ENCODE measurements at regions not wholly inside any gene's neighbourhood (a gene's known extent, or its start where the extent isn't known, plus 50 kb on each side); places are given as distances from the start of the nearest gene placed in this dataset.
"Not testable (repeated sequence)": the region's sequence is repeated elsewhere in the genome, so short reads cannot be mapped to it uniquely, and the experiment has no call there.

GRCh38 chr4:84003046-84003445 lies 467.1 kb downstream of the GPAT3 start:
- DNase-seq (ENCODE audit: low spot score): no peak

DNA sequence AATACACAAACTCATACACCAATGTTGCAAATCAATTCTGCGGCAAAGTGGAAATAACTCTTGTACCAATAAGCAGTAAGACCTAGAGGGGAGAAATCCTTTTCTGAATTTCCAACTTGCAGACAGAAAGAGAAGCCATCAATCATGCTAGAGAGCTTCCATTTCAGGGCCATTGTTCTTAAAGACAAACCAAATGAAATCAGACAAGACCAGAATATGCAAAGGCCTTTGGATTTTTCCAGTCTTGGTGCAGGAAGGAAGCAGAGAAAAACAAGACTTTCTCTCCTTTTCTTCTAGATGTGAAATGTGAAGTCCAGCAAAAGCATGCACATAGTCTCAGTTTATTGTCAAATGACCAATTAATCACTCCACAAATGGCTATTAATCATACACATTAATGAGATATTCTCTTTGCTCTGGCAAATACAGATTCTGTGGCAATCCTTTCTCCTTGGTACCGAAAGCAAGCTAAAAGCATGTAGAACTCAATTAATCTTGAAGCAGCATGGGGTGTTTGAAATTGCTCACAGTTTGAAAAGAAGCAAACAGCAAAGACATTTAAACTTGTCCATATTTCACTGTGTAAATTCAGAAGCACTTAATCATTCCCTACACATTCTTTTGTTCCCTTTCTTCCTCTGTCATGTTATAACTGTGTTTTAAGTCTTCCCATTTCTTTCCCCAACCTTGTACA lies 466.1 kb downstream of the GPAT3 start:
- no peak for DNase-seq (ENCODE audit: low spot score)

- DNase-seq (ENCODE audit: low spot score): no peak
Measured at GRCh38 chr4:83996254-83996653, 460.3 kb downstream of the GPAT3 start.

- DNase-seq (ENCODE audit: low spot score): no peak
Measured at GRCh38 chr4:83993774-83994173, 457.9 kb downstream of the GPAT3 start.

DNA sequence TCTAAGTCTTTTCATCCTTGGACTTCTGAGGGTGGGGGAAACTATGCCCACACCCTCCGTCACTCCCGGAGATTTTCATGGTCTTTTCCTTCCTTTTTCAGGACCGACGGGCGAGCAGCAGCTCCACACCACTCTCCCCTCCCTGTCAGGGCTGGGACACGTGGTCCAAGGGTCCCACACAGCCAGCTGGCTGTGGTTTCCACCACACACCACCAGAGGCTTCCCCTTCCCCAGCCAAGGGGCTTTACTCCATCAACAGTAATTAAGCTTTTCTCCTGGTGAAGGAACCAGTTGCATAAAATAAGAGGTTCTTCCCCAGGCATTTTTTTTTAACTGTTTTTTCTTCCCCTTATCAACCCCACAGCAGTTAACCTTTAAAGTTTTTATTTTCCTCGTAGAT lies 453.9 kb downstream of the GPAT3 start:
- no peak for DNase-seq (ENCODE audit: low spot score)

- DNase-seq (ENCODE audit: low spot score): no peak
Measured at GRCh38 chr4:83981156-83981555, 445.2 kb downstream of the GPAT3 start.

DNA sequence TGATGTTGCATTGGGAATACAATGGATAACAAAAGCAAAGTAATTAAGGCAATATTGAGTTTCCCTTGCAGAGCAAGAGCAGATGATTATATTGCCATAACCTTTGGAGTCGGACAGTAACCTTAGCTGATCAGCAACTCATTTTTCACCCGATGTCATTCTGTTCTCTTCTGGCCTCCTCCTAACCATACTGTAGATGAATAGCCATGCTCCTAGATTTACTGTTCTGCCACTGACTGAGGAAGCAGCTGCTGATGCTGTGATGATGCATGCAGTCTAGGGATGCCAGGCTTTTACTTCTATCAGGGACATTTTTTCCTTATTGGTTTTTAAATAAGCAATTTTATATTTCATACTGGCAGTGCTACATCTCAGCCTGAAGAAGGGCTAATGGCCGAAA lies 443.9 kb downstream of the GPAT3 start:
- DNase-seq (ENCODE audit: low spot score): no peak

DNA sequence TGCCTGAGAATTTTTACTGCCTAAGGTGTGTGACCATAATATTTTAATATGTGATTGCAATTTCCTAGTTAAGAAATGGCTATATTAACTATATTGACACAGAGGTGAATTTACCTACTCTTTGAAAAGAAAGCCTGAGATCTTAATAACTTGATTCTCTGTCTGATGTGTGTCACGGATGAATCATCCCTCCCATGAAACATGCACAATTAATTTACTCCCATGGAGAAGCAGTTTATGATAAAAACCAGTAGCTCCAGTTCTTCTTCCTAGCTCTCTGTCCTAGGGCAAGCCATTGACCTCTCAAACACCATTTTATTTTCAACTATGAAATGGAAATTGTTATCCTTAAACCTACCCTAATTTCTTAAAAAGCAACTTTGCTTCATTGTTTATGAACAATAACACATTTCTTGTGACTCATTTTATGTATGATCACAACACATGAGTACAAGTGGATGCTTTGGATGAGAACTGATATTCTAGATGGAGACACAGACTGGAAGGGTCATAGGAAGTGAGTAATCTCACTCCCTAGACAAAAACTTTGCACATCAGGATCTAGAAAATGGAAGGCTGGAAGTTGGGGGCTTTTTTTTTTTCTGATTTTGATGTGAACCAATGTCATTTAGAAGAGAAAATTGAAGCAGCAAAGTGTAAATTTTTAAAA lies 438.3 kb downstream of the GPAT3 start:
- no peak for DNase-seq (ENCODE audit: low spot score)

DNA sequence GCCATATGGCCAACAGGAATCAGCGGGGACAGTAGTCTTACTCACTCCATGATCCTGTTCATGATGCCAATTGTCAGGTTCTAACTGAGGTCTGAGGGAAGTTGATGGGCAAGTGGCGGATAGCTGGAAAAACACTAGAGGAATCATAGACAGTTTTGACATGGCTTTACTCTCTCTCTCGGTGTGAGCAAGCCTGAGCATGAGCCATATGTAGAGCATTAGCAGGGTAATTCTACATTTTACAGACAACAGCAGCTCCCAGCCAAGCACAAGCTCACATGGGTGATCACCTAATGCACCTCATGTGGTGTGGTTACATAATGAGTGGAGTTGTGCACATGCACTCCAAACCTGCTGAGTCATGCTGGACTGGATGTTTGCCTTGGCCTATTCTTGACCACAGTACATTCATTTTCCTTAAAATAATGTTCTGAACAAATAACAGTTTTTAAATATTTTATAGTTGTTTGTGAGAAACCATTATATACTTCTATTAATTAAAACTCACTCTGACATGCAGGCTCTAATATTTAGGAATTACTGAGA lies 429.2 kb downstream of the GPAT3 start:
- DNase-seq (ENCODE audit: low spot score): no peak

- no peak for DNase-seq (ENCODE audit: low spot score)
Measured at GRCh38 chr4:83962492-83962891, 426.6 kb downstream of the GPAT3 start.

- no peak for DNase-seq (ENCODE audit: low spot score)
Measured at GRCh38 chr4:83961575-83961974, 425.7 kb downstream of the GPAT3 start.

GRCh38 chr4:83959160-83959559 lies 423.3 kb downstream of the GPAT3 start:
- no peak for DNase-seq (ENCODE audit: low spot score)

GRCh38 chr4:83947830-83948193 lies 411.9 kb downstream of the GPAT3 start:
- no peak for DNase-seq (ENCODE audit: low spot score)

- no peak for DNase-seq (ENCODE audit: low spot score)
Measured at GRCh38 chr4:83947125-83947829, 411.4 kb downstream of the GPAT3 start.

DNA sequence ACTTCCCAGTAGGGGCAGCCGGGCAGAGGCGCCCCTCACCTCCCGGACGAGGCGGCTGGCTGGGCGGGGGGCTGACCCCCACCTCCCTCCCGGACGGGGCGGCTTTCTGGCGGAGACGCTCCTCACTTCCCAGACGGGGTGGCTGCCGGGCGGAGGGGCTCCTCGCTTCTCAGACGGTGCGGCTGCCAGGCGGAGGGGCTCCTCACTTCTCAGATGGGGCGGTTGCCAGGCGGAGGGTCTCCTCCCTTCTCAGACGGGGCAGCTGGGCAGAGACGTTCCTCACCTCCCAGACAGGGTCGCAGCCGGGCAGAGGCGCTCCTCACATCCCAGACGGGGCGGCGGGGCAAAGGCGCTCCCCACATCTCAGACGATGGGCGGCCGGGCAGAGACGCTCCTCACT lies 407.8 kb downstream of the GPAT3 start:
- DNase-seq (ENCODE audit: low spot score): not testable (repeated sequence)

DNA sequence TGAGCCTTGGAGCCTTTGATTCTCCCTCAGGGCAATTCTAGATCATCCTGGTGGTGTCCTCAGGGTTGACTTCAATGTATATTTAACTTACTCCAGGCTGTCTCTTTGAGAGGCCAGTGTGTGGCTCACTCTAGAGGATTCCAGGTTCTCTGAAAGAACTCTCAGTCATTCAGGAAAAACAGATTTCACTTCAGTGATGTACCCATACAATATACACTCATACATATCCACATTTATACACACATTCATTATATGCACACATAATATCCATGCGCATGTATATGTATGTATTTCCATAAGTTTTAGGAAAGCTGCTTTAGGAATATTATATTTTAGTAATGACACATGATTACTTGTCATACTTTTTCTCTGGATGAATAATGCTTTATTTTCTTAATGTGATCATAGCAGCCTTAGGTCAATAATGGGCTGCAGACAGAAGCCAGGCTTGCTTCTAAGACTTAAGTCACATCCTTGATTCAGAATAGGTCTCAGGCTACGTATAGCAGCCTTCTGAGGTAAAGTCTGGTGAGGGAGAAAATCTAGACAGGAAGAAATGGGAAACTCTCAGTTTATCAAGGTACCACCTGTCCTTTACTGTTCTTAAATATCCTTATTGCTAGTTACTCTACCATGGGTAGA lies 397.0 kb downstream of the GPAT3 start:
- DNase-seq (ENCODE audit: low spot score): no peak

- no peak for DNase-seq (ENCODE audit: low spot score)
Measured at GRCh38 chr4:83931659-83932438, 395.9 kb downstream of the GPAT3 start.

GRCh38 chr4:83929550-83929949 lies 393.6 kb downstream of the GPAT3 start:
- DNase-seq (ENCODE audit: low spot score): no peak

DNA sequence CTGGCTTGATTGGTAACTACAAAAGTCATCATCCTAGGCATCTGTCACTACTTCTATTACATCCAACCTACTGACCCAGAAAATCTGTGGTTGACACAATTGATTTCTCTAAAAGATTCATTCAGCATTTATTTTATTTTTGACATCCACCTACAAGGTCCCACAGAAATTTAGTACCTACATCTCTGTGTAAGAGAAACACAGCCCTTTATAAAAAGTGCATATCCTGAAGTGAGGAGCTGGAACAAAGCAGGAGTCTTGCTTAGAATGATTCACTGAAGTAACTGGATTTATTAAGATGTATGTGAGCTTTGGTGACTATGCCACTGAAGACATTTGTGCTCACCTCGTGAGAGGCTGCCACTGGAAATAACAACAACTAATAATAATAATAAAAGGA lies 391.0 kb downstream of the GPAT3 start:
- no peak for DNase-seq (ENCODE audit: low spot score)

GRCh38 chr4:83923341-83923740 lies 387.4 kb downstream of the GPAT3 start:
- no peak for DNase-seq (ENCODE audit: low spot score)

- no peak for DNase-seq (ENCODE audit: low spot score)
Measured at GRCh38 chr4:83922402-83922801, 386.5 kb downstream of the GPAT3 start.

DNA sequence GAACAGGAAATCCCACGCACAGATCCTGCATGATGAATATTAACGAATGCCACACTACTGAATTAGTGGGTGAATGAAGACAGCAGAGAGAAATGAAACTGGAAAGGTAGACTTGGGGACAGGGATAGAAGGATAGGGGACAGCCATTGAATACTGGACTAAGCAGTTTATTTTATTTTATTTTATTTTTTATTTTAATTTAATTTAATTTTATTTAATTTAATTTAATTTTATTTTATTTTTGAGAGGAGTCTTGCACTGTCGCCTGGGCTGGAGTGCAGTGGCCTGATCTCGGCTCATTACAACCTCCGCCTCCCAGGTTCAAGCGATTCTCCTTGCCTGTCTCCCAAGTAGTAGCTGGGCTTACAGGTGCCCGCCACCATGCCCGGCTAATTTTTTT lies 385.2 kb downstream of the GPAT3 start:
- no peak for DNase-seq (ENCODE audit: low spot score)

Data from Ammon's horn (tissue), 1 donor.